GM13977 (cell line): ENCODE measurements at regions not wholly inside any gene's neighbourhood (a gene's known extent, or its start where the extent isn't known, plus 50 kb on each side); places are given as distances from the start of the nearest gene placed in this dataset.

Experiments
- DNase-seq: peaks from one replicate; pipeline ENCODE4 v3.0.0; 2012; ENCODE audit warnings: low spot score
- CTCF ChIP-seq: IDR thresholded peaks from 2 replicates; pipeline ENCODE4 v1.5.1; 2012; ENCODE audit warnings: mild to moderate bottlenecking, control low read depth; ENCODE audit not compliant: insufficient read depth; ENCODE audit errors: extremely low read depth, missing control alignments
- in situ Hi-C: fragments of 300-500 bp; cut with MboI; formaldehyde crosslinking; loops from one replicate; pipeline ENCODE4 v1.12.0; 2022; ENCODE audit warnings: low sequenced_read_pairs, low pct_unique_long_range_greater_than_20kb, mixed read lengths, inconsistent platforms; ENCODE audit not compliant: unreplicated experiment

GRCh38 chr16:55264949-55265348 is 59.1 kb upstream of the IRX6 start:
- TF ChIP-seq CTCF: no peak
- DNase-seq: no peak
- in situ Hi-C loops: no loop called here

GRCh38 chr16:55265926-55266325 is 58.1 kb upstream of the IRX6 start:
- in situ Hi-C loops: no loop called here
- TF ChIP-seq CTCF: no peak
- DNase-seq: no peak

- in situ Hi-C loops: no loop called here
- no peak for TF ChIP-seq CTCF
Measured at GRCh38 chr16:55271945-55272513, 52.0 kb upstream of the IRX6 start.

GRCh38 chr16:55272744-55273143 is 51.3 kb upstream of the IRX6 start:
- DNase-seq: no peak
- TF ChIP-seq CTCF: no peak
- in situ Hi-C loops: no loop called here

More at GRCh38 chr16:55271945-55272513, 52.0 kb upstream of the IRX6 start:
- no peak for DNase-seq

- no peak for TF ChIP-seq CTCF
- DNase-seq: no peak
- in situ Hi-C loops: no loop called here
Measured at GRCh38 chr16:55273356-55273755, 50.6 kb upstream of the IRX6 start.

GRCh38 chr16:55273959-55274358 is 50.0 kb upstream of the IRX6 start:
- no peak for TF ChIP-seq CTCF
- in situ Hi-C loops: no loop called here
- DNase-seq: no peak
